Mesenchymal stem cell (in vitro differentiated cells and primary cell): ENCODE measurements at regions not wholly inside any gene's neighbourhood (a gene's known extent, or its start where the extent isn't known, plus 50 kb on each side); places are given as distances from the start of the nearest gene placed in this dataset.
A peak's percentile ranks its signal among the peaks of the same experiment; 100 is the strongest.

ENCODE experiments used
- DNase-seq: peaks from one replicate; pipeline ENCODE4 v3.0.0-alpha.2; 2013
- H2AFZ ChIP-seq: one replicate; pipeline ENCODE4 v1.6.1; 2013; ENCODE audit warnings: low read depth, mild to moderate bottlenecking, control low read depth, inconsistent platforms, low read length, moderate library complexity
- H2AK5ac ChIP-seq: 2 replicates; pipeline ENCODE4 v1.6.1; 2013; ENCODE audit warnings: low read length, moderate library complexity, mild to moderate bottlenecking, inconsistent platforms; ENCODE audit not compliant: severe bottlenecking
- H2BK120ac ChIP-seq: one replicate; pipeline ENCODE4 v1.6.1; 2013; ENCODE audit warnings: low read depth, mild to moderate bottlenecking, inconsistent platforms, low read length, moderate library complexity
- H2BK12ac ChIP-seq, 2 experiments: one replicate each; pipeline ENCODE4 v1.6.1; 2013; ENCODE audit warnings: inconsistent platforms in 2 of 2, low read length in 2 of 2, mild to moderate bottlenecking in 2 of 2, moderate library complexity in 2 of 2, control low read depth in 1 of 2
- H2BK15ac ChIP-seq: one replicate; pipeline ENCODE4 v1.6.1; 2013; ENCODE audit warnings: mild to moderate bottlenecking, low read depth, inconsistent platforms; ENCODE audit not compliant: poor library complexity, severe bottlenecking
- H2BK5ac ChIP-seq: 2 replicates; pipeline ENCODE4 v1.6.1; 2013; ENCODE audit warnings: low read depth, mild to moderate bottlenecking, low read length, control low read depth, inconsistent platforms; ENCODE audit not compliant: poor library complexity, severe bottlenecking
- H3K14ac ChIP-seq, 2 experiments: one replicate each; pipeline ENCODE4 v1.6.1; 2013; ENCODE audit warnings: inconsistent platforms in 2 of 2, low read length in 2 of 2, control low read depth in 1 of 2, mild to moderate bottlenecking in 1 of 2, moderate library complexity in 1 of 2
- H3K18ac ChIP-seq, 2 experiments: one replicate each; pipeline ENCODE4 v1.6.1; 2013; ENCODE audit warnings: inconsistent platforms in 2 of 2, low read length in 2 of 2, control low read depth in 1 of 2, low read depth in 1 of 2, mild to moderate bottlenecking in 1 of 2
- H3K23ac ChIP-seq, 2 experiments: one replicate each; pipeline ENCODE4 v1.6.1; 2013; ENCODE audit warnings: inconsistent platforms in 2 of 2, low read length in 2 of 2, mild to moderate bottlenecking in 2 of 2, moderate library complexity in 2 of 2, control low read depth in 1 of 2
- H3K27ac ChIP-seq: 2 replicates; pipeline ENCODE4 v1.5.1; 2013; ENCODE audit warnings: mild to moderate bottlenecking, moderate library complexity, low read length, control low read depth, inconsistent platforms; ENCODE audit not compliant: poor library complexity, severe bottlenecking
- H3K27me3 ChIP-seq, 2 experiments: 2 replicates each; pipeline versions ENCODE4 v1.6.1 to v1.7.0; 2013; ENCODE audit warnings: low read length in 2 of 2, mild to moderate bottlenecking in 2 of 2, moderate library complexity in 2 of 2, control low read depth in 1 of 2, inconsistent platforms in 1 of 2; ENCODE audit not compliant: control insufficient read depth in 1 of 2, insufficient read depth in 1 of 2
- H3K36me3 ChIP-seq, 2 experiments: 2 replicates each; pipeline versions ENCODE4 v1.6.1 to v1.7.0; 2013; ENCODE audit warnings: low read length in 2 of 2, control low read depth in 1 of 2, inconsistent platforms in 1 of 2, low read depth in 1 of 2, mild to moderate bottlenecking in 1 of 2; ENCODE audit not compliant: insufficient read depth in 2 of 2, control insufficient read depth in 1 of 2
- H3K4ac ChIP-seq, 2 experiments: one replicate each; pipeline ENCODE4 v1.6.1; 2013; ENCODE audit warnings: inconsistent platforms in 2 of 2, low read length in 2 of 2, mild to moderate bottlenecking in 2 of 2, moderate library complexity in 2 of 2, control low read depth in 1 of 2, low read depth in 1 of 2
- H3K4me1 ChIP-seq: 2 replicates; pipeline ENCODE4 v1.6.1; 2013; ENCODE audit warnings: low read depth, low read length, control low read depth; ENCODE audit not compliant: control insufficient read depth, insufficient read depth
- H3K4me2 ChIP-seq: 2 replicates; pipeline ENCODE4 v1.6.1; 2013; ENCODE audit warnings: low read length, mild to moderate bottlenecking, inconsistent platforms; ENCODE audit not compliant: poor library complexity, severe bottlenecking
- H3K4me3 ChIP-seq, 2 experiments: 2 replicates each; pipeline versions ENCODE4 v1.5.1 to v1.7.0; 2013; ENCODE audit warnings: low read length in 2 of 2, mild to moderate bottlenecking in 2 of 2, control low read depth in 1 of 2, low read depth in 1 of 2; ENCODE audit not compliant: insufficient read depth in 1 of 2
- H3K79me1 ChIP-seq: replicated peaks from 2 replicates; pipeline ENCODE4 v1.6.1; 2013; ENCODE audit warnings: mild to moderate bottlenecking, control low read depth, low read length, inconsistent platforms; ENCODE audit not compliant: poor library complexity, severe bottlenecking
- H3K9ac ChIP-seq: 2 replicates; pipeline ENCODE4 v1.7.0; 2013; ENCODE audit warnings: mild to moderate bottlenecking, low read length, moderate library complexity
- H3K9me3 ChIP-seq: 2 replicates; pipeline ENCODE4 v1.7.0; 2013; ENCODE audit warnings: mild to moderate bottlenecking, low read length; ENCODE audit not compliant: control insufficient read depth
- H4K8ac ChIP-seq: one replicate; pipeline ENCODE4 v1.6.1; 2013; ENCODE audit warnings: inconsistent platforms, mild to moderate bottlenecking, low read length, moderate library complexity
- H4K91ac ChIP-seq: one replicate; pipeline ENCODE4 v1.6.1; 2013; ENCODE audit warnings: mild to moderate bottlenecking, low read length, inconsistent platforms
- WGBS: methylation state at CpG from one replicate; pipeline ENCODE4 v1.1.7; 2013; ENCODE audit warnings: mixed read lengths; 5-methylcytosine and 5-hydroxymethylcytosine counted together

GRCh38 chr6:145036236-145036635 lies 699.1 kb downstream of the EPM2A start:
- no peak overlapping the region for H2AK5ac ChIP-seq
- H3K9ac ChIP-seq: no peak overlapping the region
- no peak overlapping the region for H2BK5ac ChIP-seq
- H3K27ac ChIP-seq: no peak overlapping the region
- H3K4me1 ChIP-seq: no peaks in the 10 kb centered on the region
- peak overlapping the region in 1 of 2 experiments; percentile 37 for H3K18ac ChIP-seq
- H3K9me3 ChIP-seq: no peaks in the 10 kb centered on the region
- no peak overlapping the region for H3K4ac ChIP-seq
- DNase-seq: no peak
- no peak overlapping the region for H3K4me2 ChIP-seq
- H3K27me3 ChIP-seq: no peaks in the 10 kb centered on the region
- H3K23ac ChIP-seq: no peak overlapping the region
- H2AFZ ChIP-seq: no peak overlapping the region
- WGBS: 85% methylated on average over 3 of the region's 5 CpGs
- H4K91ac ChIP-seq: no peak overlapping the region
- no peak overlapping the region for H3K4me3 ChIP-seq
- no peak overlapping the region for H2BK120ac ChIP-seq
- H2BK12ac ChIP-seq: peak overlapping the region in 1 of 2 experiments; percentile 10
- no peaks in the 10 kb centered on the region for H3K79me1 ChIP-seq
- H2BK15ac ChIP-seq: no peak overlapping the region
- H3K14ac ChIP-seq: peak overlapping the region in 1 of 2 experiments; percentile 2
- H3K36me3 ChIP-seq: no peaks in the 10 kb centered on the region
- no peak overlapping the region for H4K8ac ChIP-seq

- no peak overlapping the region for H2AFZ ChIP-seq
- H2BK15ac ChIP-seq: no peak overlapping the region
- no peak overlapping the region for H2BK120ac ChIP-seq
- no peak overlapping the region for H3K23ac ChIP-seq
- H3K4me2 ChIP-seq: no peak overlapping the region
- no peak overlapping the region for H2BK12ac ChIP-seq
- no peak overlapping the region for H3K27ac ChIP-seq
- DNase-seq: peak; percentile 21
- H3K9ac ChIP-seq: no peak overlapping the region
- H3K36me3 ChIP-seq: no peaks in the 10 kb centered on the region
- no peaks in the 10 kb centered on the region for H3K27me3 ChIP-seq
- no peak overlapping the region for H3K4ac ChIP-seq
- no peaks in the 10 kb centered on the region for H3K9me3 ChIP-seq
- H3K18ac ChIP-seq: no peak overlapping the region
- no peak overlapping the region for H4K8ac ChIP-seq
- no peaks in the 10 kb centered on the region for H3K79me1 ChIP-seq
- WGBS: 100% methylated on average over 1 of the region's 3 CpGs
- H2BK5ac ChIP-seq: no peak overlapping the region
- H4K91ac ChIP-seq: no peak overlapping the region
- no peaks in the 10 kb centered on the region for H3K4me1 ChIP-seq
- no peak overlapping the region for H3K14ac ChIP-seq
- H3K4me3 ChIP-seq: no peak overlapping the region
- H2AK5ac ChIP-seq: no peak overlapping the region
Observed at GRCh38 chr6:145036848-145037567, 698.3 kb downstream of the EPM2A start.

GRCh38 chr6:145042559-145042958 lies 692.8 kb downstream of the EPM2A start:
- Histone ChIP-seq H2AK5ac (no peak overlapping the region), H2BK120ac (no peak overlapping the region)

GRCh38 chr6:145043926-145044500 lies 691.3 kb downstream of the EPM2A start:
- no peaks in the 10 kb centered on the region for H3K79me1 ChIP-seq
- peak overlapping the region in 1 of 2 experiments; percentile 12 for H3K4me3 ChIP-seq
- no peak overlapping the region for H2AFZ ChIP-seq
- no peak overlapping the region for H2AK5ac ChIP-seq
- H3K14ac ChIP-seq: peak overlapping the region in 1 of 2 experiments; percentile 26
- no peak overlapping the region for H2BK5ac ChIP-seq
- no peaks in the 10 kb centered on the region for H3K27me3 ChIP-seq
- peak overlapping the region; percentile 39 for H3K9ac ChIP-seq
- H2BK120ac ChIP-seq: no peak overlapping the region
- H3K27ac ChIP-seq: no peak overlapping the region
- H4K8ac ChIP-seq: no peak overlapping the region
- peak overlapping the region in 1 of 2 experiments; percentile 15 for H2BK12ac ChIP-seq
- DNase-seq: no peak
- 92% methylated on average over 5 of the region's 5 CpGs for WGBS
- no peak overlapping the region for H3K4ac ChIP-seq
- no peak overlapping the region for H3K4me2 ChIP-seq
- H3K4me1 ChIP-seq: no peaks in the 10 kb centered on the region
- no peak overlapping the region for H3K23ac ChIP-seq
- no peaks in the 10 kb centered on the region for H3K36me3 ChIP-seq
- H3K9me3 ChIP-seq: no peaks in the 10 kb centered on the region
- peak overlapping the region; percentile 60 for H2BK15ac ChIP-seq
- H4K91ac ChIP-seq: no peak overlapping the region
- H3K18ac ChIP-seq: peak overlapping the region in 1 of 2 experiments; percentile 64

More at GRCh38 chr6:145042559-145042958, 692.8 kb downstream of the EPM2A start:
- Histone ChIP-seq H4K8ac (no peak overlapping the region), H3K9ac (no peak overlapping the region), H2BK15ac (no peak overlapping the region), H2BK12ac (no peak overlapping the region), H3K23ac (no peak overlapping the region), H3K27ac (no peak overlapping the region), H3K9me3 (no peaks in the 10 kb centered on the region), H3K4me3 (no peak overlapping the region), H3K36me3 (no peaks in the 10 kb centered on the region), H3K4ac (no peak overlapping the region), H3K79me1 (no peaks in the 10 kb centered on the region), H4K91ac (no peak overlapping the region), H3K4me1 (no peaks in the 10 kb centered on the region), H2AFZ (no peak overlapping the region), H3K18ac (no peak overlapping the region), H2BK5ac (no peak overlapping the region), H3K27me3 (no peaks in the 10 kb centered on the region), H3K4me2 (no peak overlapping the region), H3K14ac (no peak overlapping the region)
- no peak for DNase-seq
- whole genome bisulfite sequencing: 94% methylated on average over 5 of the region's 5 CpGs
